ENCODE measurements at regions not wholly inside any gene's neighbourhood (a gene's known extent, or its start where the extent isn't known, plus 50 kb on each side); places are given as distances from the start of the nearest gene placed in this dataset.

GRCh38 chr3:18738393-18739098 is 313.4 kb upstream of the SATB1 start:
- H3K27ac Mint-ChIP-seq = no peak overlapping the region
- H3K36me3 Mint-ChIP-seq (ENCODE audit: insufficient read depth in 1 of 3, low read depth in 3 of 3) = no peaks in the 10 kb centered on the region
- H3K9me3 ChIP-seq (ENCODE audit: control insufficient read depth, low read depth, low read length) = no peaks in the 10 kb centered on the region
- no peak for DNase-seq
- H3K9ac ChIP-seq (ENCODE audit: extremely low read depth, insufficient read length, low read length) = no peak overlapping the region
- H3K27me3 Mint-ChIP-seq (ENCODE audit: low read depth) = no peaks in the 10 kb centered on the region
- H2BK15ac ChIP-seq (ENCODE audit: low read depth, low read length) = no peak overlapping the region
- H3K18ac ChIP-seq (ENCODE audit: insufficient read length, low read depth, low read length) = no peak overlapping the region
- no peak overlapping the region for H3K23ac ChIP-seq (ENCODE audit: insufficient read length, low read depth, low read length)
- no peak overlapping the region for H3K56ac ChIP-seq (ENCODE audit: insufficient read length, low read depth, low read length)
- no peak overlapping the region for H3T11ph ChIP-seq (ENCODE audit: low read length)
- H2AFZ ChIP-seq (ENCODE audit: low read length) = no peak overlapping the region
- no peak overlapping the region for H3K4me3 Mint-ChIP-seq
- H2BK12ac ChIP-seq (ENCODE audit: insufficient read length, low read depth, low read length) = no peak overlapping the region
- no CpG with 5 or more reads among the region's 1 CpG for WGBS (ENCODE audit: extremely low coverage, insufficient read length, low lambda C conversion rate)
- no peaks in the 10 kb centered on the region for H3K79me2 ChIP-seq (ENCODE audit: insufficient read depth, low read length)
- H2AK5ac ChIP-seq (ENCODE audit: insufficient read length, low read length) = no peak overlapping the region
- no peak for TF ChIP-seq CTCF (conservative IDR thresholded peaks at IDR 0.05)
- no peak overlapping the region for H4K91ac ChIP-seq (ENCODE audit: insufficient read length, low read depth, low read length)
- H2BK5ac ChIP-seq (ENCODE audit: insufficient read length, low read length) = no peak overlapping the region
- H3K23me2 ChIP-seq (ENCODE audit: insufficient read length, low read depth, low read length, poor library complexity, severe bottlenecking) = no peaks in the 10 kb centered on the region
- no peaks in the 10 kb centered on the region for H3K79me1 ChIP-seq (ENCODE audit: insufficient read depth, low read depth, low read length, poor library complexity, severe bottlenecking)
- H3K27ac ChIP-seq (ENCODE audit: insufficient read length, low read depth, low read length) = no peak overlapping the region
- no peak overlapping the region for H2BK20ac ChIP-seq (ENCODE audit: low read depth, low read length, poor library complexity, severe bottlenecking)
- no peaks in the 10 kb centered on the region for H4K20me1 ChIP-seq (ENCODE audit: control insufficient read depth, insufficient read depth, insufficient read length)
- no peak overlapping the region for H4K8ac ChIP-seq (replicated peaks; ENCODE audit: insufficient read length, low read depth, low read length)
- H3K9me3 Mint-ChIP-seq = no peaks in the 10 kb centered on the region
- H3K4ac ChIP-seq (ENCODE audit: low read depth, low read length) = no peak overlapping the region
- peaks cover 0 to 5% of the 10 kb centered on the region in 2 experiments; a peak in 3 of 4 replicates for H3K4me1 Mint-ChIP-seq
- H2BK120ac ChIP-seq (ENCODE audit: low read depth, low read length, poor library complexity, severe bottlenecking) = no peak overlapping the region
- H3K14ac ChIP-seq (ENCODE audit: insufficient read depth, low read length) = no peak overlapping the region
- no peaks in the 10 kb centered on the region for H3K27me3 ChIP-seq (ENCODE audit: insufficient read depth, low read length)
- H3K4me2 ChIP-seq (ENCODE audit: insufficient read depth, insufficient read length, low read length) = no peak overlapping the region
- no peak overlapping the region for H4K5ac ChIP-seq (ENCODE audit: insufficient read length, low read depth, low read length)
- H3K4me1 ChIP-seq (ENCODE audit: insufficient read depth, low read length) = no peaks in the 10 kb centered on the region
